Eye (tissue), 1 donor: ENCODE measurements at regions not wholly inside any gene's neighbourhood (a gene's known extent, or its start where the extent isn't known, plus 50 kb on each side); places are given as distances from the start of the nearest gene placed in this dataset.
"Not testable (repeated sequence)": the region's sequence is repeated elsewhere in the genome, so short reads cannot be mapped to it uniquely, and the experiment has no call there.

Experiments used
- DNase-seq: peaks from one replicate; pipeline ENCODE4 v3.0.0-alpha.2; 2015

DNA sequence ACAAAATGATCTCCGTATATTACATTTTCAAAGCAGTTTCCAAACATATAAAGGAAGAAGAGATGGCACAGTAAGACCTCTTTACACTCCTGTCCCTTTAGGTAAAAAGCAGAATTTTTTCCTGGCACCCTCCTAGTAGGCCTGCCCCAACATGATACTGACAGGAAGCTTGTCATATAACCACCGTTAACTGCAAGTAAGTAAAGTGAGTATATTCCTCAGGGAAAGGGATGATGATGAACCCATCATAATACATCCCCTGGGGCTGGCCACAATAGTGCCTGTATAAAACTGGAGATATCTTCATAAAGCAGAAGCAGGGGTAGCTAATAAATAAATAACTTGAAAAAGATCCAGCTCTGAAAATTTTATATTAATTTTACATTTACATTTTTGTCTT is 893.0 kb downstream of the DIPK2A start:
- DNase-seq, result peak; percentile 6

GRCh38 chr3:144865948-144866347 is 894.3 kb downstream of the DIPK2A start:
- peak; percentile 10 for DNase-seq

- peak; percentile 18 for DNase-seq
Measured at GRCh38 chr3:144866476-144866875, 894.9 kb downstream of the DIPK2A start.

DNA sequence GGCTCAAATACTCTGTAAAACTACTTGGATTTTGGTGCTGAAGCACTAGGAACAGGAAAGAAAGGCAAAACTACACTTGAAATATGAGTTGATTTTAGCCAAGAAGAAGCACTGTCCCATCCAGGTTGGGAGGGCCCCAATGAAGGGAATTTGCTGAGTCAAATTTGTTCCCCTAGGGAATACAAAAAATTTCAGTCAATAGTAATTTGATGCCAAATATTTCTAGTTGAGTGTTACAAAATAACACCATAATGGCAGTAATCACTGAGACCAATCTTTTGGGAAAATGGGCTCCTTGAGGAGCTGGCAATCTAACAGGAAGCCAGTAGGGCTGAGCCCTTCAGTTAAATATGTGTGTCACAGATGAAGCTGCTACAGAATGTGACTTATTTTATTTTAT is 896.9 kb downstream of the DIPK2A start:
- DNase-seq, result no peak

DNA sequence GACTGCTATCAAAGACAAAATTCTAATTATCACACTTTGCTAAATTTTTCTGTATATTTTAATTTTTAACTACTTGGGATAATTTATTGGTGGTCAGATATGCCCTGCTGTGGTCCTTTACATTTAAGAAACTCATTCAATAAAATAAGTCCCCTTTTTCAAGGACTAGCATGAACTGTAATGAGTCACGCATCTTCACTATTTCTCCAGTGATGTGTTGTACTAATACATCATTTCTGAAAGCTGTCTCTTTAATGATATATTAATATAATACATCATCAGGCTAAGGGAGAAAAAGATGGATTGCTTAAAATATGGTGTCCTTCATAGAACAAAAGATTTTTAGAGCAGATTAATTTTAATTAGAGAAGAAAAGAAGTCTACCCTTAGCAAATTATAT is 901.4 kb downstream of the DIPK2A start:
- DNase-seq, result no peak

DNA sequence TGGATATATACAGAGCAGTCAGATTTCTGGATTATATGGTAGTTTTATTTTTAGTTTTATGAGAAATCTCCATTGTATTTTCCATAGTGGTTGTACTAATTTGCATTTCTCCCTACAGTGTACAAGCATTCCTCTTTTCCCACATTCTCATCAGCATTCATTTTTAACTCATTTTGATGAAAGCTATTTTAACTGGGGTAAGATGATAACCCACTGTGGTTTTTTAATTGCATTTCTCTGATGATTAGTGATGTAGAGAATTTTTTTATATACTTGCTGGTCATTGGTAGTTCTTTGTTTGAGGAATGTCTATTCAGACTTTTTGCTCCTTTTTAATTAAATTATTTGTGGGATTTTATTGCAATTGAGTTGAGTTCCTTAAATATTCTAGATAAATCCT is 903.6 kb downstream of the DIPK2A start:
- DNase-seq, result no peak

DNA sequence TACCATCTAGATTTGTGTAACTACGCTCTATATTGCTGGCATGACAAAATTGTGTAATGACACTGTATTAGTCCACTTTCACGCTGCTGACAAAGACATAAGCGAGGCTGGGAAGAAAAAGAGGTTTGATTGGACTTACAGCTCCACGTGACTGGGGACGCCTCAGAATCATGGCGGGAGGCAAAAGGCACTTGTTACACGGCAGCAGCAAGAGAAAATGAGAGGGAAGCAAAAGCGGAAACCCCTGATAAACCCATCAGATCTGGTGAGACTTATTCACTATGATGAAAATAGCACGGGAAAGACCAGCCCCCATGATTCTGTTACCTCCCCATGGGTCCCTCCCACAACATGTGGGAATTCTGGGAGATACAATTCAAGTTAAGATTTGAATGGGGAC is 905.7 kb downstream of the DIPK2A start:
- DNase-seq, result no peak

DNA sequence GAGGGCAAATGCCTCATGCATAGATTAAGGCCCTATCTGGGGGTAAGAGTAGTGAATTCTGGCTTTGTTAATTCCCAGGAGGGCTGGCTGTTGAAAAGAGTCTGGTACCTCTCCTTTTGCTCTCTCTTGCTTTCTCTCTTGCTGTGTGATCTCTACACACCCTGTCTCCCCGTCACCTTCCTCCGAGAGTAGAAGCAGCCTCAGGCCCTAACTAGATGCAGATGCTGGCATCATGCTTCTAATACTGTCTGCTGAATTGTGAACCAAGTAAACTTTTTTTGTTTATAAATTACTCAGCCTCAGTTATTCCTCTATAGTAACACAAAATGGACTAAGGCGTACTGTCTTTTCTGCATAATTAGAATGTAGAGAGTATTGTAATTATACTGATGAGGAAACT is 908.1 kb downstream of the DIPK2A start:
- DNase-seq, result no peak

DNA sequence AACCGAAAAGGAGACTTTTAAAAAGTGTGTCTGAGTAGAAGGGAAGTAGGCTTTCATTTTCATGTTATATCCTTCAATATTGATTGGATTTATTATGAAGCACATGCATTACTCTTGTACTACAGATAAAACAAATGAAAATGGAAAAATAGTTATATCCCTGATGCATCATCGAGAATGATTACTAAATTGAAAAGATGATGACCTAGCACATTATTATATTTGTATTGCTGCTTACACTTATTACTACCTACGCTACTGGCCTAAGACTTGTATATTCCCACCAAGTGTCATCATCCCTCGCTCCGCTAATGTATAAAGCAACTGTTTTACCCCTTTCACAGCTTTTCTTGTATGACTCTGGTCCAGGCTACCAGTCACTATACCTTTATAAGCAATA is 922.4 kb downstream of the DIPK2A start:
- DNase-seq, result no peak

- no peak for DNase-seq
Measured at GRCh38 chr3:144894576-144894975, 923.0 kb downstream of the DIPK2A start.

DNA sequence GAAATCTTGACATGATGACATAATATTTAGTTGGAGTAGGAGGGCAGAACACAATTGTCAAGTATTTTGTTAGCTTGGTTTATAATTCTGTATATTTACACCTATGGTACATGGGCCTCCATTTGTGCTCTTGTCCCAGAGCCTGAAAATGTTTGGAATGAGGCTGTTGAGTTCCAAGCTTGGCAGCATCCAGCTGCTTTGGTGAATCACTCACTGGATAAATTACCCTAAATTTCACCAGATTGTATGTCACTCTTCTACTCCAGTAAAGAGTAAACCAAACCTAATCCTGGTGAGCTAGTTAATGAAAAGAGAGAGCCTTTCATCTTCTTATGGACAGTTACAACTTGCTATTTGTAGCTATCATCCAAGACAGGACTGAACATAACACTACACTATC is 928.7 kb downstream of the DIPK2A start:
- DNase-seq, result no peak

GRCh38 chr3:144907581-144907980 is 936.0 kb downstream of the DIPK2A start:
- DNase-seq, result not testable (repeated sequence)

DNA sequence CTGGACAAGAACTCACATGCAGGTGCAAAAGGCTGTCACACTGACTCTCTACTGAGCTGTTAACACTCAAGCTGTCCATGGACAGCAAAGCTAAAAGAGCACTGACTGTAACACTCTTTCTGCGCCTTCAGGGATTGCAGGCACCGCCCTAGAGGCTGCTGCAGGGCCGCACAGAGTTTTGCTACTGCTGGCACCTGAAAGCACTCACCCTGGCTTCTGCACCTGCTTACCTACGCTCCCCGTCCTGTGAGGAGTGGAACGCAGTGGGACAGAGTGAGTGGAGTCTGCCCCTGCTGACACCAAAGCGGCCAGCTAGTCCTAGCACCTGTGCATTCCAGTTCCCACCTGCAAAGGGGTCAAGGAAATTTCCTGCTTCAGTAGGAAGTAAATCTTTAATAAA is 941.3 kb downstream of the DIPK2A start:
- DNase-seq, result no peak

DNA sequence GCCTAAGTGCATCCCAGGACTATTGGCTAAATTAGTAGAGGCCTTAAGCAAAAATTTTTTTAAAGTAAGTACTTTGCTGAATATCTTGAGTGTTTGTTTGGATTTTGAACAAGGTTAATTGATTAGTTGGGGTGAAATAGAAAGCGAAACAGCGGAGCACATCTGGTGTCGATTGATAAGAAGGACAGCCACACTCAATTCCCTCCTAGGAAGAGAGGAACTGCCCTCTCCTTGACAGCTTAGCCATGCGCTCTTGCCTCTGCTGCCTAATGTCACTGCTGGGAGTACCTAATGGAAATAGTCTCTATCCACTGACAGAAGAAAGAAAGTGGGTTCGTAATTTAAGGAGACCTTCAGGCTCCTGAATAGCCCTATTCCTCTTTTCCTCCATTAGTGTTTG is 943.6 kb downstream of the DIPK2A start:
- no peak for DNase-seq

GRCh38 chr3:144921710-144922109 is 950.1 kb downstream of the DIPK2A start:
- DNase-seq, result no peak

DNA sequence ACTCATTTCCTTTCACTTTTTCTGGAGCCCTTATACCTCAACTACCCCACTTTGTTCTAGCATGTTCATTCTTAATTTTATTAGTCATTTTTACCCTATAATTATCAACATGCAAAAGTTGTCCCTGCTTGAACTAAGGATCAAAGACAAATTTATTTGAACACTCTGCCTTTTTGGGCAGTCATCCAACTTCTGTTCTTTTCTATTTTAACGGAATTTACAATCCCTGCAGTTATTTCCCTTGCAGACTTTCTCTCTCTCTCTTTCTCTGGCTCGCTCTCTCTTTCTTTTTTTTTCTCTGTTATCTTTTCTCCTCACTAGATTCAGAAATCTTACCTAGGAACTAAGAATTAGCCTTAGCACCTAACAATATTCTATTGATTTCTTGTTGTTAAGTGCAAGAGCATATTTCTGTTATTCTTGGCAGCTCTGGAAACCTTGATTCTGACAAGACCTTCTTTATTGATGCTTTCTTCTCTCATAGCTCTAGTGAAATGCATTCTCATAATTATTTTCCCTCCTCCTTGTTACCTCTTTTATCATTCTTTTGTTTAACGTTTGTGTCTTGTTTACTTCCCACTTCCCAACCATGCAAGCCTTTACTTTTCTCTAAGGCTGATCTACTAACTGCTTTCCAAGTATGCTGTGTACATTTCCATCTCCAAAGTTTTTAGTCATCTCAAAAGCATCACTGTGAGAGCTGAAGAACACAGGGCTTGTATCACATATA is 951.6 kb downstream of the DIPK2A start:
- DNase-seq, result peak; percentile 43

DNA sequence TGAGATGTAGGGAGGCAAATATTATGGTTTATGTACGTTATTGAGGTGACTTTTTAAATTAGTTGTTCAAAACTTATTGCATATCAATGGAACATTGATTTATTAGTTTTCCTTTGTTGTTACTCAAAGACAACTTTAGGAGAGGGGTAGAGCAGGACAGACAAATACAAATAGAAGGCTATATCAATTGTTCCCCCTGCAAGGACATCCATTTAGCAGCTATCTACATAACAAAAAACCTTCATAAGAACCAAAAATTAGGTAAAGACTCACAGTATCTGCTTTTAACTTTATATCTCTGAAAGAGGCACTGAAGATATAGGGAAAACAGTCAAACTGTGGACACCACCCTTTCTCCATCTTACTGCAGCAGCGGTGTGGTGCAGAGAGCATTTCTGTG is 958.8 kb downstream of the DIPK2A start:
- no peak for DNase-seq

- no peak for DNase-seq
Measured at GRCh38 chr3:144931590-144931989, 960.0 kb downstream of the DIPK2A start.

GRCh38 chr3:144942093-144942837 is 970.6 kb downstream of the DIPK2A start:
- DNase-seq, result no peak

GRCh38 chr3:144942838-144943197 is 971.2 kb downstream of the DIPK2A start:
- DNase-seq, result no peak

GRCh38 chr3:144947895-144948294 is 976.3 kb downstream of the DIPK2A start:
- no peak for DNase-seq

DNA sequence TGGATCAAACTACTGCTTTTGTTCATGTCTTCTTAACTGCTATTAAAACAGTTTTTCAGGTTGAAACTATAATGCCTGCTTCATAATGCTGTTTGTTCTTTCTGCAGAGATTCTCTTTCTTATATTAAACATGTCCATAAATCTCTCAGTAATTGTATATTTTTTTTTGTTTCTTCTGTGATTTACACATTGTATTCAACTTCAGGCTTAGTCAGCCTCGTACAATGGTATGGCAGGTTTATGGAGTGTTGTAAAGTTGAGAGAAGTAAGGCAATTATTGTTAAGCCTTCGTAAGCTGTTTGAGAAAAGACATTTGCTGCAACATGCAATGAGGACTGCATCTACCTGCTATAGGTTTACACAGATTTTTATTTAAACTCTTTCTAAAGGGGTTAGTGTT is 977.1 kb downstream of the DIPK2A start:
- no peak for DNase-seq

- DNase-seq, result no peak
Measured at GRCh38 chr3:144953959-144954358, 982.3 kb downstream of the DIPK2A start.

DNA sequence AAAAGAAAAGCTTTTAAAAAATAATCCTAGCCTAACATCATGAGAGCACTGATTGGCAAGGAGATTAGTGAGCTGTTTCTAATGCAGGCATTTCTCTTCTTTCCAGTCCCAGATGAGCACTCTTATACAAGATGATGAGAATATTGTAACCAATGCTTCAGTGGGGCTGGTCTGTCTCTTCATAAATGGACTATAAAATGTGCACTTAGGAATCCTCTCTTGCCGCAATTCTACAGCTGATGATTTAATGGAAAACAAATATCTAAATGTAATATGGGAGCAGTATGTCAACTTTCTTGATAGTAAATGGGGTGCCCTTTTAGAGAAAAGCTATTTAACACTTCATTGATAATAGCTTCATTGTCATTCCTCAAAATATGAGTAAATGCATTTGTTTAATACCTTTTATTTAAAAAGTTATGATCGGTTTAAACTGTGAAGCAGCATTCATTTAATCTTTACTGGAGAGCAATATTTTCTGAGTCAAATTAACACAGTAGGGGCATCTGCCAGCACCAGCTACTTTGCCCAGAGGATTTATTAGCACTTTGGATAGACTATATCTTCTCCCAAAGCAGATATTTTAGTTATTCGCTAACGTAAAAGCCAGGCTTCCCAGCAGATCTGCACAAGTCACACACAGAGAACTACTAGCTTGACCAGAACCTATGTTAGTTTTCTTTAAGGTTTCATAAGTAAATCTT is 985.9 kb downstream of the DIPK2A start:
- DNase-seq, result peak; percentile 6
